Thyroid gland (tissue), 4 donors: ENCODE measurements at regions not wholly inside any gene's neighbourhood (a gene's known extent, or its start where the extent isn't known, plus 50 kb on each side); places are given as distances from the start of the nearest gene placed in this dataset.

Experiments used
- DNase-seq, 2 donors: peaks; one replicate each; pipeline ENCODE4 v3.0.0-alpha.2; 2019
- H3K27ac ChIP-seq, 3 donors: fragments of 200-600 bp; sonication (generic); 1 replicate in 2 of 3; 2 replicates in 1 of 3; pipeline ENCODE4 v1.5.1; 2016 to 2019; ENCODE audit warnings: mild to moderate bottlenecking in 1 of 3, moderate library complexity in 1 of 3
- H3K27me3 ChIP-seq: fragments of 200-600 bp; sonication (generic); one replicate; pipeline ENCODE4 v1.5.1; 2019
- H3K36me3 ChIP-seq, 2 donors: fragments of 200-600 bp; sonication (generic); one replicate each; pipeline ENCODE4 v1.5.1; 2016 to 2019
- H3K4me1 ChIP-seq, 2 donors: fragments of 200-600 bp; sonication (generic); one replicate each; pipeline ENCODE4 v1.5.1; 2017 to 2019
- H3K4me3 ChIP-seq, 3 donors: fragments of 200-600 bp; sonication (generic); replicated peaks in 1 of 3; 1 replicate in 2 of 3; 2 replicates in 1 of 3; pipeline ENCODE4 v1.5.1; 2016; ENCODE audit warnings: mild to moderate bottlenecking in 1 of 3
- H3K9me3 ChIP-seq: fragments of 200-600 bp; sonication (generic); one replicate; pipeline ENCODE4 v1.5.1; 2017
- POLR2A ChIP-seq, 2 donors: fragments of 450-650 bp; IDR thresholded peaks; one replicate each; pipeline ENCODE4 v1.6.1; 2017; ENCODE audit warnings: antibody characterized with exemption in 2 of 2, mild to moderate bottlenecking in 2 of 2, moderate library complexity in 1 of 2
- WGBS, 2 donors: methylation state at CpG; one replicate each; pipeline ENCODE4 v1.1.5; 2017; 5-methylcytosine and 5-hydroxymethylcytosine counted together
- intact Hi-C: fragments of 100-400 bp; cut with DNase I; formaldehyde crosslinking; loops from one replicate; pipeline ENCODE4 v1.15.1; 2023
- TF ChIP-seq, protein P1 (sequence below), 6 experiments: fragments of 200-600 bp in 3 of 6; fragments of 450-650 bp in 3 of 6; sonication (generic) in 3 of 6; IDR thresholded peaks; one replicate each; pipeline ENCODE4 v1.5.1; 2016 to 2019; ENCODE audit warnings: antibody characterized with exemption in 6 of 6, mild to moderate bottlenecking in 2 of 6, inconsistent platforms in 1 of 6, moderate library complexity in 1 of 6

DNA sequence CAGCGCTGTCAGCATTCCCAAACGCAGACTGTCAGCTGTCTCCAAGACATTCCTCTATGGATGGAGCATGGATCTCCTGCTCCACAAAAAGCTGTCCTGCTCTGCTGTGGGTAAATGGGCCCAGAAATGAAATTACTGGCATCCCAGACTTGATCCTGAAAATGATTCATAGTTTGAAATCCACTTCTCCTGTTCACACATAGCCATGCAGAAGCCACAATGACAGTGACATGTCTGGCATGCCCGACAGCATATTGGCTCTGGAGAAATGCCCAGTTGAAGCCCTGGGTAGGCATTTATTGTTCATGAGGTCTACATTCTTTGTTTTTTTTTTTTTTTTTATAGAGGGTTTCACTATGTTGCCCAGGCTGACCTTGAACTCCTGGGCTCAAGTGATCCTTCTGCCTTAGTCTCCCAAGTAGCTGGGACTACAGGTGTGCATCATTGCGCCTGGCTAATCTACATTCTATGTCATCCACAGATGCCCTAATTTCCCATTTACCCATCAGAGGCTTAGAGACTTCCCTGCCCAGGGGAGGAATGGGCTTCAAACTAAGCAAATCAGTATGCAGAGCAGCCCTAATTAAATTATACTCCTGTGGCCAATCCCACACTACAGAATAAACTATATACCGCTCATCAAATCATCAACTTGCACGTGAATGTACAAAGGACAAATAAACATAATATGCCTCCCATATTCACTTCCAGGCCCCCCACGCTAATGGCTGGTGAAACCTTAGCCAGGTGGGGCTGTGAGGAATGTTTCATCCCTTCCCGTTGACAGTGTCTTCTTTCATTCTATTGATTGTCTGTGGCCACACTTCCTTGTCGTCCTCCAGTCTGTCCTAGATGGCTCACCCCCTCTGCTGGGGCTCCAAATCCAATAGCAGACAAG lies 61.8 kb upstream of the EEPD1 start:
- no peaks in the 10 kb centered on the region for H3K4me1 ChIP-seq
- whole genome bisulfite sequencing, 2 donors = 84 to 86% methylated on average over 9 of the region's 9 CpGs

DNA sequence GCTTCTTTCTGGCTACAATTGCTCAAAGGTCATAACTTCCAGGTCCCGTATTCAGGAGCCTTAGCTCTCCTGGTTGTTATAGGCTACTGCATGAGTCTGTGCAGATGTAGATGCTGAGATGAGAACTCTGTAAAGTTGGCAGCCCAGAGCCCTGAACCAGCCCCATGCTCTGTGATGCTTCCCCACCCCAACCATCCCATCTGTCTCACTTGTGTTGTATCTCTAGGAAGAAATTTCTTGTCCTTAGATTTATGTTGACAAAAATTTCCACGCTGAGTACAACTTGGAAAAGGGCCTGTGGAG lies 61.2 kb upstream of the EEPD1 start:
- intact Hi-C loops = no loop called here
- DNase-seq = no peak
- H3K4me1 ChIP-seq = no peaks in the 10 kb centered on the region
- H3K27me3 ChIP-seq = no peaks in the 10 kb centered on the region
- no peaks in the 10 kb centered on the region for H3K9me3 ChIP-seq
- H3K4me3 ChIP-seq = no peak overlapping the region
- TF ChIP-seq, protein P1, sequence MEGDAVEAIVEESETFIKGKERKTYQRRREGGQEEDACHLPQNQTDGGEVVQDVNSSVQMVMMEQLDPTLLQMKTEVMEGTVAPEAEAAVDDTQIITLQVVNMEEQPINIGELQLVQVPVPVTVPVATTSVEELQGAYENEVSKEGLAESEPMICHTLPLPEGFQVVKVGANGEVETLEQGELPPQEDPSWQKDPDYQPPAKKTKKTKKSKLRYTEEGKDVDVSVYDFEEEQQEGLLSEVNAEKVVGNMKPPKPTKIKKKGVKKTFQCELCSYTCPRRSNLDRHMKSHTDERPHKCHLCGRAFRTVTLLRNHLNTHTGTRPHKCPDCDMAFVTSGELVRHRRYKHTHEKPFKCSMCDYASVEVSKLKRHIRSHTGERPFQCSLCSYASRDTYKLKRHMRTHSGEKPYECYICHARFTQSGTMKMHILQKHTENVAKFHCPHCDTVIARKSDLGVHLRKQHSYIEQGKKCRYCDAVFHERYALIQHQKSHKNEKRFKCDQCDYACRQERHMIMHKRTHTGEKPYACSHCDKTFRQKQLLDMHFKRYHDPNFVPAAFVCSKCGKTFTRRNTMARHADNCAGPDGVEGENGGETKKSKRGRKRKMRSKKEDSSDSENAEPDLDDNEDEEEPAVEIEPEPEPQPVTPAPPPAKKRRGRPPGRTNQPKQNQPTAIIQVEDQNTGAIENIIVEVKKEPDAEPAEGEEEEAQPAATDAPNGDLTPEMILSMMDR (IDR thresholded peaks at IDR 0.05) = no peak
- TF ChIP-seq POLR2A (IDR thresholded peaks at IDR 0.05) = no peak
- H3K27ac ChIP-seq = no peak overlapping the region
- WGBS, 2 donors = 98 to 100% methylated on average over 2 of the region's 2 CpGs
- no peaks in the 10 kb centered on the region for H3K36me3 ChIP-seq

More for the DNA sequence above, 61.8 kb upstream of the EEPD1 start:
- intact Hi-C loops = no loop called here
- no peak for DNase-seq
- Histone ChIP-seq H3K9me3 (no peaks in the 10 kb centered on the region), H3K27me3 (no peaks in the 10 kb centered on the region), H3K27ac (no peak overlapping the region), H3K36me3 (no peaks in the 10 kb centered on the region), H3K4me3 (no peak overlapping the region)
- TF ChIP-seq, protein P1 (IDR thresholded peaks at IDR 0.05) = no peak
- TF ChIP-seq POLR2A (IDR thresholded peaks at IDR 0.05) = no peak

DNA sequence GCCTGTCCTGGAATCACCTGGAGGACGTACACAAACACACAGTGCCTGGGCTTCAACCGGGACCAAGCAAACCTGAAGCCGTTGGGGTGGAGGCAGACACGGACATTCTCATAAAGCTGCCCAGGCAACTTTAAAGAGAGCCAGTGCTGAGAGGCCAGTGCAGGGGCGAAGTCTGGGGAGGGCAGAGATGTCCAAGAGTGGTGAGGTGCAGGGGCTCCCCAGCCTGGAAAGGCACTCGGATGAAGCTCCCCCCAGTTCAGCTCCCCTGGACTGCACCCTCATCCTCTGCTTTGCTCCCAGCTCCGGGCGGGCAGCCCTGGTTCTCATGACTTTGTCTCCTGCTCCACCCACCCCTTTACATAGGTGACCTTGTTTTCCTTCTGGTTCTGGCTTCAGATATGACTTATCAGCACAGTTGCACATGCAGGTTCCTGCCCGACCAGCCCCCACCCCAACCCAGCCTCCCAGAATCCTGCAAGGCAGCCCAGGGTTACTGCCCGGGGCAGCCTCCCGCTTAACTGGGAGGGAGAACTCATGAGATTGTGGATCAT lies 60.8 kb upstream of the EEPD1 start:
- Histone ChIP-seq H3K36me3 (no peaks in the 10 kb centered on the region), H3K27ac (no peak overlapping the region), H3K9me3 (no peaks in the 10 kb centered on the region), H3K27me3 (no peaks in the 10 kb centered on the region), H3K4me3 (no peak overlapping the region), H3K4me1 (no peaks in the 10 kb centered on the region)
- intact Hi-C loops = no loop called here
- TF ChIP-seq POLR2A (IDR thresholded peaks at IDR 0.05) = no peak
- TF ChIP-seq, protein P1 (IDR thresholded peaks at IDR 0.05) = no peak
- DNase-seq = no peak
- WGBS, 2 donors = 80 to 86% methylated on average over 11 of the region's 11 CpGs

DNA sequence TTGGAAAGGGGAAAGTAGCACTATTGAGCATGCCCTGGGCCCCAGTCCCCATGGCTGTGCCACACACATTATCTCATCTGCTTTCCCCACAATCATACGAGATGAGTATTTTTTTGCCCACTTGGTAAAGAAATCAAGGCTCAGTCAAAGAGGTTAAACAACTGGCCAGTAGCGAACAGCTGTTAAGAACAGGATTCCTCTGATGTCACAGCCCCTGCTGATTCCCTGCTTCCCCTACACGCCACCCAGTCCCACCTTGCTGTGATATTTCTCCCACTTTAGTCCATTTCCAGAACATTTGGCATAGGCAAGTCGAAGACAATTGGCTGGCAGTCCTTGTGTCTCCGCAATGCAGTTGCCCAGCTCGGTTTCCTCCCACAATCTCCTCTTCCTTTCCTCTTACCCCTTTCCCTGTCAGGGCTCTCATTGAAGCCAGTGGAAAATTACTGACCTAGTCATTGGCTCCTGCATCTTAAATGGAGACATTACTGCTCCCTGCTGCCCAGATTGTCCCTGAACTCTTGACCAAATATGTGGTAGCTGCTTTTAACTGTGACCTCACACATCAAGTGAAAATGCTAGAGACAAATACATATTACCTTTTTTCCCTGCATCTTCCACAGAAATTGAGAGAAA lies 56.5 kb upstream of the EEPD1 start:
- WGBS, 2 donors = 83 to 91% methylated on average over 6 of the region's 6 CpGs
- H3K36me3 ChIP-seq = no peaks in the 10 kb centered on the region
- TF ChIP-seq POLR2A (IDR thresholded peaks at IDR 0.05) = no peak
- TF ChIP-seq, protein P1 (IDR thresholded peaks at IDR 0.05) = no peak

DNA sequence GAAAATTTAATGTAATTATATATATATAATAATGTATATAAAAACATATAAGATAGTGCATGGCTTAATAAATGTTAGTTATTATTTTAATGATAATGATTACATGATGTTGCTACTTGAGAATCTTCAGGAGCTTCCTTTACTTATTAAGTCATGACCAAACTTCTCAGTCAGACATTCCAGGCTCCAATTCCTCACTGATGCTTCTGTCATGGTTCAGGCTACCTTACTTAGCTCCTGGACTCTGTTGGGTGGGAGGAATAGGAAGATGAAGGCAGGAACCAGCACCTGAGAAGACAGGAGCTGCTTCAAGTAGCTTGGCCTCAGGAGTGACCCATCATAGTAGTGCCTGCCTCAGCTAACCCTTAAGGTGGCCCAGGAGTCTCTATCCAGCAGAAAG lies 55.0 kb upstream of the EEPD1 start:
- Histone ChIP-seq H3K36me3 (no peaks in the 10 kb centered on the region), H3K27ac (no peak overlapping the region), H3K9me3 (no peaks in the 10 kb centered on the region), H3K27me3 (no peaks in the 10 kb centered on the region), H3K4me3 (no peak overlapping the region), H3K4me1 (no peaks in the 10 kb centered on the region)
- TF ChIP-seq POLR2A (IDR thresholded peaks at IDR 0.05) = no peak
- TF ChIP-seq, protein P1 (IDR thresholded peaks at IDR 0.05) = no peak
- DNase-seq = no peak
- intact Hi-C loops = no loop called here

More for the DNA sequence above, 56.5 kb upstream of the EEPD1 start:
- Histone ChIP-seq H3K27me3 (no peaks in the 10 kb centered on the region), H3K27ac (no peak overlapping the region), H3K4me3 (no peak overlapping the region), H3K4me1 (no peaks in the 10 kb centered on the region), H3K9me3 (no peaks in the 10 kb centered on the region)
- intact Hi-C loops = no loop called here
- DNase-seq = no peak
